H1 (cell line): ENCODE measurements at regions not wholly inside any gene's neighbourhood (a gene's known extent, or its start where the extent isn't known, plus 50 kb on each side); places are given as distances from the start of the nearest gene placed in this dataset.

Experiments used
- CTCF ChIA-PET: fragments of 300-600 bp; sonication (Branson Sonifier 250); formaldehyde crosslinking; loops from one replicate; lab custom pipeline; 2021; ENCODE audit not compliant: partially characterized antibody; lab: Charles Lee
- POLR2A ChIA-PET: fragments of 300-600 bp; sonication (Branson Sonifier 250); formaldehyde crosslinking; loops from one replicate; lab custom pipeline; 2021; ENCODE audit warnings: inconsistent platforms; ENCODE audit not compliant: partially characterized antibody; lab: Charles Lee
- DNase-seq, 2 experiments: peaks; one replicate each; pipeline versions ENCODE4 v3.0.0 to v3.0.0-alpha.2; 2010 to 2022; ENCODE audit warnings: low spot score in 2 of 2, low read depth in 1 of 2, mixed read lengths in 1 of 2
- FAIRE-seq: peaks from 2 replicates; lab custom pipeline; 2011; peaks lifted over from hg19 to GRCh38; lab: Jason Lieb, UNC
- H2AFZ ChIP-seq: 2 replicates; pipeline ENCODE4 v1.8.1; 2012; ENCODE audit warnings: low read length, inconsistent platforms
- H2AK5ac ChIP-seq: 2 replicates; pipeline ENCODE4 v1.6.1; 2013; ENCODE audit warnings: low read depth, low read length
- H2BK120ac ChIP-seq: replicated peaks from 2 replicates; pipeline ENCODE3; 2013; ENCODE audit warnings: low read depth, low read length, inconsistent platforms
- H2BK12ac ChIP-seq: 2 replicates; pipeline ENCODE4 v1.6.1; 2013; ENCODE audit warnings: low read depth, low read length
- H2BK15ac ChIP-seq: 2 replicates; pipeline ENCODE4 v1.6.1; 2013; ENCODE audit warnings: low read length
- H2BK20ac ChIP-seq: 2 replicates; pipeline ENCODE4 v1.6.1; 2013; ENCODE audit warnings: low read length
- H2BK5ac ChIP-seq: 2 replicates; pipeline ENCODE4 v1.6.1; 2013; ENCODE audit warnings: low read depth, low read length
- H3K14ac ChIP-seq: 2 replicates; pipeline ENCODE4 v1.6.1; 2013; ENCODE audit warnings: inconsistent platforms; ENCODE audit not compliant: insufficient read length
- H3K18ac ChIP-seq: 2 replicates; pipeline ENCODE4 v1.6.1; 2013; ENCODE audit warnings: low read length; ENCODE audit errors: extremely low read depth
- H3K23ac ChIP-seq: 2 replicates; pipeline ENCODE4 v1.6.1; 2013; ENCODE audit warnings: inconsistent platforms; ENCODE audit not compliant: insufficient read length
- H3K23me2 ChIP-seq: 2 replicates; pipeline ENCODE4 v1.6.1; 2013; ENCODE audit warnings: low read depth, low read length
- H3K27ac ChIP-seq: 2 replicates; pipeline ENCODE4 v1.6.1; 2011; ENCODE audit warnings: low read depth, low read length, inconsistent platforms
- H3K27me3 ChIP-seq, 4 experiments: replicated peaks in 1 of 4; 1 replicate in 1 of 4; 2 replicates in 3 of 4; pipeline versions ENCODE4 v1.6.1 to v1.8.1; 2011 to 2013; ENCODE audit warnings: low read length in 3 of 4, mild to moderate bottlenecking in 3 of 4, inconsistent platforms in 2 of 4, mixed read lengths in 2 of 4, moderate library complexity in 1 of 4; ENCODE audit not compliant: control insufficient read depth in 3 of 4, insufficient read depth in 3 of 4; ENCODE audit errors: extremely low read depth in 1 of 4
- H3K36me3 ChIP-seq, 4 experiments: 2 replicates each; pipeline versions ENCODE4 v1.6.1 to v1.8.1; 2011 to 2013; ENCODE audit warnings: mild to moderate bottlenecking in 4 of 4, low read length in 3 of 4, moderate library complexity in 2 of 4, control low read depth in 1 of 4, inconsistent platforms in 1 of 4; ENCODE audit not compliant: insufficient read depth in 4 of 4, control insufficient read depth in 2 of 4
- H3K4ac ChIP-seq: replicated peaks from 2 replicates; pipeline ENCODE3; 2013; ENCODE audit warnings: low read length, low read depth, mixed read lengths, inconsistent platforms; ENCODE audit not compliant: insufficient read length
- H3K4me1 ChIP-seq, 4 experiments: replicated peaks in 1 of 4; 1 replicate in 1 of 4; 2 replicates in 3 of 4; pipeline versions ENCODE4 v1.6.1 to v1.8.1; 2011 to 2013; ENCODE audit warnings: low read length in 3 of 4, inconsistent platforms in 2 of 4, mixed read lengths in 1 of 4; ENCODE audit not compliant: insufficient read depth in 4 of 4, control insufficient read depth in 3 of 4
- H3K4me2 ChIP-seq, 2 experiments: 2 replicates each; pipeline versions ENCODE4 v1.6.1 to v1.8.1; 2011 to 2013; ENCODE audit warnings: low read depth in 2 of 2, low read length in 2 of 2, control low read depth in 1 of 2, inconsistent platforms in 1 of 2, mild to moderate bottlenecking in 1 of 2; ENCODE audit not compliant: insufficient read depth in 1 of 2
- H3K4me3 ChIP-seq, 4 experiments: fragments of 200-600, 300-600 bp in 1 of 4; sonication (generic), shearing (Covaris generic), sonication (Bioruptor Twin) in 1 of 4; 2 replicates each; pipeline versions ENCODE4 v1.5.1 to v1.8.1; 2011 to 2016; ENCODE audit warnings: low read length in 4 of 4, low read depth in 3 of 4, control low read depth in 2 of 4, inconsistent platforms in 2 of 4, mild to moderate bottlenecking in 2 of 4, mixed read lengths in 1 of 4, moderate library complexity in 1 of 4; ENCODE audit not compliant: insufficient read depth in 2 of 4; ENCODE audit errors: extremely low read depth in 1 of 4
- H3K56ac ChIP-seq: replicated peaks from 2 replicates; pipeline ENCODE3; 2013; ENCODE audit warnings: low read depth, mild to moderate bottlenecking, mixed read lengths, low read length, inconsistent platforms; ENCODE audit not compliant: insufficient read length
- H3K79me1 ChIP-seq: 2 replicates; pipeline ENCODE4 v1.6.1; 2013; ENCODE audit warnings: low read depth, low read length, control low read depth
- H3K79me2 ChIP-seq, 2 experiments: 2 replicates each; pipeline versions ENCODE4 v1.6.1 to v1.8.1; 2012 to 2013; ENCODE audit warnings: low read length in 2 of 2, mild to moderate bottlenecking in 2 of 2, inconsistent platforms in 1 of 2; ENCODE audit not compliant: insufficient read depth in 2 of 2, control insufficient read depth in 1 of 2
- H3K9ac ChIP-seq, 4 experiments: replicated peaks in 1 of 4; 1 replicate in 1 of 4; 2 replicates in 3 of 4; pipeline versions ENCODE4 v1.6.1 to v1.8.1; 2011 to 2013; ENCODE audit warnings: low read depth in 3 of 4, low read length in 3 of 4, control low read depth in 2 of 4, mild to moderate bottlenecking in 2 of 4, moderate library complexity in 2 of 4, inconsistent platforms in 1 of 4; ENCODE audit errors: extremely low read depth in 1 of 4
- H3K9me3 ChIP-seq, 2 experiments: 2 replicates each; pipeline versions ENCODE4 v1.6.1 to v1.8.1; 2012 to 2013; ENCODE audit warnings: mild to moderate bottlenecking in 2 of 2, moderate library complexity in 2 of 2, control low read depth in 1 of 2, inconsistent platforms in 1 of 2, low read depth in 1 of 2, low read length in 1 of 2, mixed read lengths in 1 of 2; ENCODE audit not compliant: insufficient read depth in 2 of 2
- H4K20me1 ChIP-seq, 2 experiments: replicated peaks in 1 of 2; 2 replicates each; pipeline versions ENCODE3 to v1.8.1; 2011 to 2013; ENCODE audit warnings: inconsistent platforms in 2 of 2, low read length in 2 of 2, mild to moderate bottlenecking in 1 of 2; ENCODE audit not compliant: insufficient read depth in 2 of 2, control insufficient read depth in 1 of 2
- H4K5ac ChIP-seq: 2 replicates; pipeline ENCODE4 v1.6.1; 2013; ENCODE audit warnings: low read length, low read depth, mixed read lengths, inconsistent platforms; ENCODE audit not compliant: insufficient read length
- H4K8ac ChIP-seq: 2 replicates; pipeline ENCODE4 v1.8.0; 2013; ENCODE audit warnings: mild to moderate bottlenecking, moderate library complexity, low read length, inconsistent platforms; ENCODE audit not compliant: insufficient read depth; ENCODE audit errors: extremely low read depth
- H4K91ac ChIP-seq: replicated peaks from 2 replicates; pipeline ENCODE3; 2013; ENCODE audit warnings: low read length, mixed read lengths, inconsistent platforms; ENCODE audit not compliant: insufficient read length
- ATF3 ChIP-seq: IDR thresholded peaks from 2 replicates; pipeline ENCODE4 v1.6.1; 2011; ENCODE audit warnings: low read depth, mild to moderate bottlenecking, low read length; ENCODE audit not compliant: insufficient read depth
- CBX5 ChIP-seq: fragments of 300-800, 300-1000 bp; sonication (generic); IDR thresholded peaks from 2 replicates; pipeline ENCODE4 v1.7.1; 2016; ENCODE audit warnings: antibody characterized with exemption, low read length, low read depth
- CEBPB ChIP-seq: IDR thresholded peaks from 2 replicates; pipeline ENCODE4 v1.6.1; 2012; ENCODE audit warnings: low read depth, low read length
- CREB1 ChIP-seq: IDR thresholded peaks from 2 replicates; pipeline ENCODE4 v1.6.1; 2012; ENCODE audit warnings: inconsistent platforms
- E2F6 ChIP-seq: IDR thresholded peaks from 2 replicates; pipeline ENCODE4 v1.6.1; 2012; ENCODE audit warnings: inconsistent platforms
- EP300 ChIP-seq, 2 experiments: IDR thresholded peaks; 1 replicate in 1 of 2; 2 replicates in 1 of 2; pipeline ENCODE4 v1.6.1; 2011 to 2012; ENCODE audit warnings: low read depth in 2 of 2, low read length in 2 of 2, mild to moderate bottlenecking in 2 of 2, borderline replicate concordance in 1 of 2, inconsistent platforms in 1 of 2, moderate library complexity in 1 of 2
- KDM4A ChIP-seq: IDR thresholded peaks from one replicate; pipeline ENCODE4 v1.7.1; 2012; ENCODE audit warnings: low read depth, mild to moderate bottlenecking, moderate library complexity, low read length, inconsistent platforms; ENCODE audit not compliant: severe bottlenecking
- NRF1 ChIP-seq: IDR thresholded peaks from 2 replicates; pipeline ENCODE4 v1.6.1; 2011; ENCODE audit warnings: mild to moderate bottlenecking, low read depth, low read length, improper control_type of control experiment
- PHF8 ChIP-seq: fragments of 200-600 bp; sonication (generic); conservative IDR thresholded peaks from 2 replicates; pipeline ENCODE4 v1.7.1; 2012; ENCODE audit warnings: low read depth, mild to moderate bottlenecking, inconsistent platforms, low read length, moderate library complexity
- RAD21 ChIP-seq, 2 experiments: IDR thresholded peaks in 1 of 2; conservative IDR thresholded peaks in 1 of 2; 2 replicates each; pipeline ENCODE4 v1.6.1; 2011; ENCODE audit warnings: low read depth in 2 of 2, low read length in 2 of 2, improper control_type of control experiment in 1 of 2, inconsistent platforms in 1 of 2, mild to moderate bottlenecking in 1 of 2, moderate library complexity in 1 of 2
- SUZ12 ChIP-seq: fragments of 200-600 bp; sonication (generic); IDR thresholded peaks from 2 replicates; pipeline ENCODE4 v1.6.1; 2012; ENCODE audit warnings: mild to moderate bottlenecking, inconsistent platforms, low read length, moderate library complexity, mixed read lengths
- ZNF274 ChIP-seq: IDR thresholded peaks from 2 replicates; pipeline ENCODE4 v1.7.0; 2012; ENCODE audit warnings: low read length, borderline replicate concordance; ENCODE audit errors: extremely low read depth
- WGBS, 2 experiments: shearing (Covaris generic) in 1 of 2; methylation state at CpG; one replicate each; pipeline versions ENCODE4 v1.1.6 to v1.1.7; 2013 to 2015; ENCODE audit warnings: low lambda C conversion rate in 2 of 2, mixed read lengths in 2 of 2, inconsistent platforms in 1 of 2, low coverage in 1 of 2, missing lambda C conversion rate in 1 of 2; ENCODE audit not compliant: insufficient replicate concordance in 2 of 2, insufficient coverage in 1 of 2, insufficient read length in 1 of 2; ENCODE audit errors: extremely low coverage in 1 of 2, missing lambda C conversion rate in 1 of 2; 5-methylcytosine and 5-hydroxymethylcytosine counted together

DNA sequence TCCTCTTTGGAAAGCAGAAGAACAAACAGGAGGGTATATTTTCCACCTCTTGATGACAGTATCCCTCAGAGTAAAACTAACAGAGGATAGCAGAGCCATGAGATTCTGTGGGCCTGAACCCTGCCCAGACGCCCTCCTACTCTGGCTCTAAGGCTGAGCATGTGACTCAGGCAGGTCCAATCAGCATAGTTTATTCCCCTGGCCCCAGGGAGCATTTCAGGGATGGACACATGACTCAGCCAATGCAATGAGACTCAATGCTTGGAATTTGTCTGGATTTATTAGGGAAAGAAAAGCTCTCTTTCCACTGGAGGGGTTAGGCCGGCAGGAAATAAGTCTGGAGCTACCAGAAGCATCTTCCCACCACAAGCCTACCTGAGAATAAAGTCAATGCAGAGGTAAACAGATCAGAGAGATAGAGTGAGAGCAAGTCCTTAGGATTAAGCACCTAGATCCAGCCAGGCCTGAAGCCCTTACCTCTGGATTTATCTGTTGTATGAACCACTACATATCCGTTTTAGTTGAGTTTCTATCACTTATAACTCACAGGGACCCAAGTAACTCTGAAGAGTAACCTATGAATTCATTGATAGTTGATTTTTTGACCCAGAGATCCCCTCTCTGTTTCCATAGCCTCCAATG is 68.2 kb upstream of the EYA2 start:
- no peak overlapping the region for H4K91ac ChIP-seq
- no peaks in the 10 kb centered on the region for H3K79me1 ChIP-seq
- no peak overlapping the region for H3K27ac ChIP-seq
- H2BK12ac ChIP-seq: no peak overlapping the region
- DNase-seq (no peak), FAIRE-seq (no peak)
- no peak overlapping the region for H2AFZ ChIP-seq
- H3K56ac ChIP-seq: no peak overlapping the region
- no peak overlapping the region for H3K9ac ChIP-seq
- ChIA-PET CTCF (interaction anchor here (1.5 kb wide), 1 partner anchor 16 kb away, joined by 3 read pairs; no protein-coding TSS in a partner anchor), POLR2A (no interaction called here)
- no peak overlapping the region for H3K18ac ChIP-seq
- no peak overlapping the region for H2BK120ac ChIP-seq
- no peaks in the 10 kb centered on the region for H3K4me1 ChIP-seq
- no peak overlapping the region for H3K23ac ChIP-seq
- H3K4me3 ChIP-seq: no peak overlapping the region
- WGBS, 2 experiments: 60% methylated on average over 3 of the region's 3 CpGs; no CpG with 5 or more reads in 1 of the 2 experiments
- H3K9me3 ChIP-seq: peaks cover 0 to 2% of the 10 kb centered on the region in 2 experiments; a peak in 1 of 4 replicates
- H4K20me1 ChIP-seq: no peaks in the 10 kb centered on the region
- no peaks in the 10 kb centered on the region for H3K36me3 ChIP-seq
- no peak overlapping the region for H2BK15ac ChIP-seq
- no peak overlapping the region for H4K8ac ChIP-seq
- H3K27me3 ChIP-seq: no peaks in the 10 kb centered on the region
- H2AK5ac ChIP-seq: no peak overlapping the region
- H3K79me2 ChIP-seq: no peaks in the 10 kb centered on the region
- H4K5ac ChIP-seq: no peak overlapping the region
- no peaks in the 10 kb centered on the region for H3K23me2 ChIP-seq
- no peak overlapping the region for H3K14ac ChIP-seq
- no peak overlapping the region for H3K4ac ChIP-seq
- H2BK20ac ChIP-seq: no peak overlapping the region
- no peak overlapping the region for H2BK5ac ChIP-seq
- H3K4me2 ChIP-seq: no peak overlapping the region
- TF ChIP-seq KDM4A (no peak), CREB1 (no peak), CBX5 (no peak), ZNF274 (no peak), RAD21 (IDR thresholded peaks at IDR 0.05 in 1 of 2, conservative IDR thresholded peaks at IDR 0.05 in 1 of 2; ENCODE audit: low read depth in 2 of 2, low read length in 2 of 2) (no peak), ATF3 (no peak), NRF1 (no peak), E2F6 (no peak), PHF8 (no peak), EP300 (IDR thresholded peaks at IDR 0.05; ENCODE audit: borderline replicate concordance in 1 of 2, low read depth in 2 of 2, low read length in 2 of 2) (no peak), SUZ12 (no peak), CEBPB (no peak)
